ENCODE measurements at regions not wholly inside any gene's neighbourhood (a gene's known extent, or its start where the extent isn't known, plus 50 kb on each side); places are given as distances from the start of the nearest gene placed in this dataset.

GRCh38 chr2:157056200-157056676 is 201.3 kb upstream of the GALNT5 start:
- no peak for TF ChIP-seq EZH2 (IDR thresholded peaks at IDR 0.05; ENCODE audit: borderline replicate concordance, low read length)
- no peak for TF ChIP-seq CTCF (IDR thresholded peaks at IDR 0.05; ENCODE audit: low read length)

All from OCI-LY1 (cell line).